HCT116 (cell line): ENCODE measurements at regions not wholly inside any gene's neighbourhood (a gene's known extent, or its start where the extent isn't known, plus 50 kb on each side); places are given as distances from the start of the nearest gene placed in this dataset.

Experiments used
- ATAC-seq: fragments of 200-7000 bp; cut with Tn5 transposase; 2 replicates; pipeline ENCODE4 v1.9.1; 2020; ENCODE audit warnings: mild to moderate bottlenecking, moderate library complexity
- BruUV-seq: library from RNA; stranded (reverse); fragments of 400-500 nt; replicated peaks from 2 replicates; lab custom pipeline; 2021; lab: Mats Ljungman, UMichigan
- CTCF ChIA-PET: fragments of 300-600 bp; sonication (Branson Sonifier 250); formaldehyde crosslinking; loops from one replicate; lab custom pipeline; 2021; ENCODE audit warnings: antibody characterized with exemption; lab: Charles Lee
- POLR2A ChIA-PET: fragments of 300-600, 350-600 bp; sonication (Branson Sonifier 250); formaldehyde crosslinking; loops from one replicate; lab custom pipeline; 2021; ENCODE audit warnings: antibody characterized with exemption; lab: Charles Lee
- RAD21 ChIA-PET, 2 experiments: fragments of 300-600 bp; sonication (Branson Sonifier 250); formaldehyde crosslinking; loops; one replicate each; lab custom pipeline; 2023; ENCODE audit warnings: low total read pairs in 2 of 2; ENCODE audit not compliant: uncharacterized antibody in 2 of 2, unreplicated experiment in 2 of 2, low non-redundant PET in 1 of 2; lab: Charles Lee
- DNase-seq: peaks from one replicate; pipeline ENCODE4 v3.0.0-alpha.2; 2010; ENCODE audit warnings: low read depth, low spot score
- H2AFZ ChIP-seq: fragments of 200-600 bp; shearing (Covaris generic), sonication (generic); 2 replicates; pipeline ENCODE4 v1.6.1; 2017; ENCODE audit warnings: low read depth, mixed run types, mixed read lengths, antibody characterized with exemption, low read length; ENCODE audit not compliant: poor library complexity, severe bottlenecking
- H3K27ac ChIP-seq: 2 replicates; pipeline ENCODE4 v1.5.1; 2012; ENCODE audit warnings: low read depth, low read length
- H3K27me3 ChIP-seq: fragments of 200-600 bp; sonication (generic); 2 replicates; pipeline ENCODE4 v1.6.1; 2016; ENCODE audit warnings: mixed run types, low read length, mixed read lengths; ENCODE audit not compliant: insufficient read depth
- H3K36me3 ChIP-seq, 2 experiments: fragments of 200-500 bp in 1 of 2; fragments of 200-600 bp in 1 of 2; sonication (Bioruptor generic) in 1 of 2; sonication (generic) in 1 of 2; 2 replicates each; pipeline versions ENCODE4 v1.5.1 to v1.6.1; 2014 to 2016; ENCODE audit warnings: low read length in 2 of 2, inconsistent platforms in 1 of 2, mixed read lengths in 1 of 2, mixed run types in 1 of 2; ENCODE audit not compliant: insufficient read depth in 2 of 2, control insufficient read depth in 1 of 2
- H3K4me1 ChIP-seq, 2 experiments: fragments of 200-600 bp in 1 of 2; sonication (generic) in 1 of 2; 2 replicates each; pipeline versions ENCODE4 v1.5.1 to v1.6.1; 2012 to 2017; ENCODE audit warnings: low read length in 2 of 2, inconsistent platforms in 1 of 2, mild to moderate bottlenecking in 1 of 2, mixed read lengths in 1 of 2, mixed run types in 1 of 2, moderate library complexity in 1 of 2; ENCODE audit not compliant: insufficient read depth in 2 of 2, control insufficient read depth in 1 of 2
- H3K4me2 ChIP-seq: fragments of 200-600 bp; sonication (generic); 2 replicates; pipeline ENCODE4 v1.6.1; 2017; ENCODE audit warnings: mixed run types, low read length, mixed read lengths
- H3K4me3 ChIP-seq, 2 experiments: fragments of 200-600 bp in 1 of 2; sonication (generic) in 1 of 2; replicated peaks in 1 of 2; 2 replicates each; pipeline ENCODE4 v1.5.1; 2011 to 2016; ENCODE audit warnings: low read length in 2 of 2, control low read depth in 1 of 2, low read depth in 1 of 2, mild to moderate bottlenecking in 1 of 2, mixed read lengths in 1 of 2, mixed run types in 1 of 2
- H3K79me2 ChIP-seq: fragments of 200-600 bp; sonication (generic); 2 replicates; pipeline ENCODE4 v1.6.1; 2017; ENCODE audit warnings: mild to moderate bottlenecking, mixed run types, low read length, moderate library complexity, mixed read lengths; ENCODE audit not compliant: insufficient read depth
- H3K9ac ChIP-seq: fragments of 200-600 bp; sonication (generic); 2 replicates; pipeline ENCODE4 v1.6.1; 2016; ENCODE audit warnings: low read length, mixed read lengths
- H3K9me2 ChIP-seq: fragments of 200-600 bp; sonication (generic), shearing (Covaris generic); 2 replicates; pipeline ENCODE4 v1.6.1; 2017; ENCODE audit warnings: mixed run types, mild to moderate bottlenecking, moderate library complexity; ENCODE audit not compliant: insufficient read depth
- H3K9me3 ChIP-seq, 2 experiments: fragments of 200-500 bp in 1 of 2; fragments of 200-600 bp in 1 of 2; sonication (Bioruptor generic) in 1 of 2; sonication (generic) in 1 of 2; 2 replicates each; pipeline ENCODE4 v1.6.1; 2014 to 2017; ENCODE audit warnings: low read length in 2 of 2, mixed read lengths in 2 of 2, inconsistent platforms in 1 of 2, low read depth in 1 of 2, mild to moderate bottlenecking in 1 of 2, mixed run types in 1 of 2, moderate library complexity in 1 of 2; ENCODE audit not compliant: control insufficient read depth in 1 of 2, insufficient read depth in 1 of 2
- H4K20me1 ChIP-seq: fragments of 200-600 bp; sonication (generic), shearing (Covaris generic); 2 replicates; pipeline ENCODE4 v1.6.1; 2017; ENCODE audit warnings: mixed run types, mild to moderate bottlenecking, moderate library complexity; ENCODE audit not compliant: insufficient read depth
- CBX3 ChIP-seq: IDR thresholded peaks from 2 replicates; pipeline ENCODE4 v1.6.1; 2012; ENCODE audit warnings: low read depth
- CEBPB ChIP-seq: IDR thresholded peaks from 2 replicates; pipeline ENCODE4 v1.6.1; 2012; ENCODE audit warnings: low read depth
- EGR1 ChIP-seq: IDR thresholded peaks from 2 replicates; pipeline ENCODE4 v1.6.1; 2012; ENCODE audit warnings: low read depth
- ELF1 ChIP-seq: IDR thresholded peaks from 2 replicates; pipeline ENCODE4 v1.6.1; 2012; ENCODE audit warnings: low read depth, borderline replicate concordance
- EZH2 ChIP-seq: fragments of 200-600 bp; sonication (generic); IDR thresholded peaks from 2 replicates; pipeline ENCODE4 v1.6.1; 2017; ENCODE audit warnings: antibody characterized with exemption, mixed run types
- EZH2phosphoT487 ChIP-seq: fragments of 200-600 bp; IDR thresholded peaks from 2 replicates; pipeline ENCODE4 v1.6.1; 2018; ENCODE audit warnings: antibody characterized with exemption, borderline replicate concordance
- FOSL1 ChIP-seq: IDR thresholded peaks from 2 replicates; pipeline ENCODE4 v1.6.1; 2012; ENCODE audit warnings: low read depth
- JUND ChIP-seq: IDR thresholded peaks from 2 replicates; pipeline ENCODE4 v1.6.1; 2012
- POLR2AphosphoS5 ChIP-seq: IDR thresholded peaks from 2 replicates; pipeline ENCODE4 v1.6.1; 2011; ENCODE audit warnings: mild to moderate bottlenecking, low read depth, low read length, moderate library complexity
- RAD21 ChIP-seq: IDR thresholded peaks from 2 replicates; pipeline ENCODE4 v1.6.1; 2012; ENCODE audit warnings: low read depth, mild to moderate bottlenecking
- SIN3A ChIP-seq: IDR thresholded peaks from 2 replicates; pipeline ENCODE4 v1.6.1; 2012; ENCODE audit warnings: low read depth
- SP1 ChIP-seq: IDR thresholded peaks from 2 replicates; pipeline ENCODE4 v1.6.1; 2012; ENCODE audit warnings: low read depth
- SRF ChIP-seq: IDR thresholded peaks from 2 replicates; pipeline ENCODE4 v1.6.1; 2012; ENCODE audit warnings: low read depth
- TCF7L2 ChIP-seq: IDR thresholded peaks from 2 replicates; pipeline ENCODE4 v1.7.0; 2011; ENCODE audit warnings: borderline replicate concordance, inconsistent platforms; ENCODE audit not compliant: insufficient read depth, insufficient read length; ENCODE audit errors: extremely low read depth
- YY1 ChIP-seq: IDR thresholded peaks from 2 replicates; pipeline ENCODE4 v1.6.1; 2011; ENCODE audit warnings: low read length, low read depth, moderate library complexity, mild to moderate bottlenecking; ENCODE audit not compliant: insufficient replicate concordance; ENCODE audit errors: extremely low read depth
- ZFX ChIP-seq: fragments of 450-650 bp; IDR thresholded peaks from 2 replicates; pipeline ENCODE4 v1.6.1; 2017
- ZNF274 ChIP-seq: fragments of 200-500 bp; sonication (Bioruptor generic); IDR thresholded peaks from 2 replicates; pipeline ENCODE4 v1.6.1; 2014; ENCODE audit warnings: mild to moderate bottlenecking, low read depth, low read length, inconsistent platforms
- intact Hi-C: fragments of 100-400 bp; cut with micrococcal nuclease; formaldehyde crosslinking; loops from 2 replicates; pipeline ENCODE4 v1.10.0; 2022
- TF ChIP-seq, protein P1 (sequence below): IDR thresholded peaks from 2 replicates; pipeline ENCODE4 v1.6.1; 2012
- TF ChIP-seq, protein P2 (sequence below): IDR thresholded peaks from 2 replicates; pipeline ENCODE4 v1.6.1; 2012
- TF ChIP-seq, protein P3 (sequence below), 3 experiments: fragments of 200-600 bp in 1 of 3; sonication (generic) in 1 of 3; IDR thresholded peaks in 2 of 3; conservative IDR thresholded peaks in 1 of 3; 2 replicates each; pipeline ENCODE4 v1.5.1; 2012 to 2017; ENCODE audit warnings: low read depth in 2 of 3, low read length in 2 of 3, antibody characterized with exemption in 1 of 3, borderline replicate concordance in 1 of 3, control low read depth in 1 of 3, mild to moderate bottlenecking in 1 of 3, mixed read lengths in 1 of 3, mixed run types in 1 of 3, moderate library complexity in 1 of 3; ENCODE audit not compliant: insufficient read depth in 1 of 3

DNA sequence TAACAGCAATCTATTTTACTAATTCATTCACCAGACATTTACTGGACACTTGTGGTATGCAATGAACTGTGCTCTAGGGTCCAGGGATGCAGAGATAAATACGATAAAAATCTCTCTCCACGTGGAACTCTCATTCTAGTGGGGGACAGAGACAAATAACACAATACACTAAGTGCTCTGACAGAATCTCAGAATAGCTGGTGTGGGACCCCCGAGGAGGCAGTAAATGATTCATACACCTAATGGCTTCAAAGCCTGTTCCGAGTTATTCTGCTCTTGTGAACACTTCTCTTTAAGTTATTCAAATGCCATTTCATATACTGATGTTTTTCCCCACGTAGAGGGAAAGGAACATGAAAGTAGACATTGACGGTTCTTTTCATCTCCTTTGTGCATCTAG, 302.0 kb upstream of the PDE4D start:
- H3K4me3 ChIP-seq = no peak overlapping the region
- no peaks in the 10 kb centered on the region for H3K79me2 ChIP-seq
- POLR2A ChIA-PET = no interaction called here
- no peaks in the 10 kb centered on the region for H3K9me2 ChIP-seq
- TF ChIP-seq SP1 (no peak), ELF1 (no peak), ZNF274 (no peak), POLR2AphosphoS5 (no peak)
- TF ChIP-seq, protein P1, sequence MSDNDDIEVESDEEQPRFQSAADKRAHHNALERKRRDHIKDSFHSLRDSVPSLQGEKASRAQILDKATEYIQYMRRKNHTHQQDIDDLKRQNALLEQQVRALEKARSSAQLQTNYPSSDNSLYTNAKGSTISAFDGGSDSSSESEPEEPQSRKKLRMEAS = no peak
- TF ChIP-seq, all 23 proteins: peak for 0
- Histone ChIP-seq H3K9me3 (no peaks in the 10 kb centered on the region), H4K20me1 (no peaks in the 10 kb centered on the region; the same call in 1 of the 2 replicates), H3K4me1 (no peaks in the 10 kb centered on the region; a peak in 1 of 4 replicates), H3K9ac (no peak overlapping the region), H2AFZ (no peak overlapping the region), H3K27me3 (no peaks in the 10 kb centered on the region), H3K27ac (no peak overlapping the region), H3K36me3 (no peaks in the 10 kb centered on the region), H3K4me2 (no peak overlapping the region)
- ATAC-seq = no peak
- intact Hi-C loops = no loop called here
- ChIA-PET CTCF (no interaction called here), RAD21 (no interaction called here)
- BruUV-seq = no TSS peak
- no peak for DNase-seq

DNA sequence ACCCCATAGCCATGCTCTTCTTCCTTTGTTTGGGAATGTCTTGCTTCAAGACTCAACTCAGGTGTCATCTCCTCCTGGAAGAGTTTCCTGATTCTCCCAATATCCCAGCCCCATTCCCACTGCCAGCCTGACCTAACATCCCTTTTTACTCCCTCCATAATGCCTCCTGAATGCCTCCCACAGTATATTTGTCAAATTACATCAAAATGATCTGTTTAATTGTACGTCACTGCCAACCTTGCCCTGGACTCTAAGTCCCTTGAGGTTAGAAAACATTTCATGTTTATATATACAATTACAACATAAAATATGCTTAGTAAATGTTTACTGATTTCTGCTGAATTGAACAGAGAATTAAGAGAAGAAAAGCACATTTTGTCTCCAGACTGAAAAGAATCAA, 301.6 kb upstream of the PDE4D start:
- intact Hi-C loops = no loop called here
- POLR2A ChIA-PET = no interaction called here
- no peak overlapping the region for H3K4me3 ChIP-seq
- no peaks in the 10 kb centered on the region for H3K9me2 ChIP-seq
- no peaks in the 10 kb centered on the region; a peak in 1 of 4 replicates for H3K4me1 ChIP-seq
- no peak for TF ChIP-seq ZFX
- TF ChIP-seq, protein P2, sequence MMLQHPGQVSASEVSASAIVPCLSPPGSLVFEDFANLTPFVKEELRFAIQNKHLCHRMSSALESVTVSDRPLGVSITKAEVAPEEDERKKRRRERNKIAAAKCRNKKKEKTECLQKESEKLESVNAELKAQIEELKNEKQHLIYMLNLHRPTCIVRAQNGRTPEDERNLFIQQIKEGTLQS = no peak
- no peak for TF ChIP-seq CEBPB
- TF ChIP-seq, protein P3, sequence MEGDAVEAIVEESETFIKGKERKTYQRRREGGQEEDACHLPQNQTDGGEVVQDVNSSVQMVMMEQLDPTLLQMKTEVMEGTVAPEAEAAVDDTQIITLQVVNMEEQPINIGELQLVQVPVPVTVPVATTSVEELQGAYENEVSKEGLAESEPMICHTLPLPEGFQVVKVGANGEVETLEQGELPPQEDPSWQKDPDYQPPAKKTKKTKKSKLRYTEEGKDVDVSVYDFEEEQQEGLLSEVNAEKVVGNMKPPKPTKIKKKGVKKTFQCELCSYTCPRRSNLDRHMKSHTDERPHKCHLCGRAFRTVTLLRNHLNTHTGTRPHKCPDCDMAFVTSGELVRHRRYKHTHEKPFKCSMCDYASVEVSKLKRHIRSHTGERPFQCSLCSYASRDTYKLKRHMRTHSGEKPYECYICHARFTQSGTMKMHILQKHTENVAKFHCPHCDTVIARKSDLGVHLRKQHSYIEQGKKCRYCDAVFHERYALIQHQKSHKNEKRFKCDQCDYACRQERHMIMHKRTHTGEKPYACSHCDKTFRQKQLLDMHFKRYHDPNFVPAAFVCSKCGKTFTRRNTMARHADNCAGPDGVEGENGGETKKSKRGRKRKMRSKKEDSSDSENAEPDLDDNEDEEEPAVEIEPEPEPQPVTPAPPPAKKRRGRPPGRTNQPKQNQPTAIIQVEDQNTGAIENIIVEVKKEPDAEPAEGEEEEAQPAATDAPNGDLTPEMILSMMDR (IDR thresholded peaks at IDR 0.05 in 2 of 3, conservative IDR thresholded peaks at IDR 0.05 in 1 of 3; ENCODE audit: borderline replicate concordance in 1 of 3, insufficient read depth in 1 of 3, low read depth in 2 of 3, low read length in 2 of 3) = no peak
- no peak for TF ChIP-seq JUND
- TF ChIP-seq RAD21 = no peak
- no peak for TF ChIP-seq FOSL1
- TF ChIP-seq, protein P1 = no peak
- TF ChIP-seq EZH2 = no peak
- no peak for TF ChIP-seq EZH2phosphoT487
- TF ChIP-seq SRF = no peak
- TF ChIP-seq CBX3 = no peak
- no peak for TF ChIP-seq EGR1
- TF ChIP-seq ELF1 = no peak
- TF ChIP-seq ZNF274 = no peak
- no peak for TF ChIP-seq TCF7L2
- no peak for TF ChIP-seq SIN3A
- TF ChIP-seq SP1 = no peak
- TF ChIP-seq YY1 = no peak
- CTCF ChIA-PET = no interaction called here
- no peaks in the 10 kb centered on the region for H3K9me3 ChIP-seq
- ATAC-seq (no peak), DNase-seq (no peak)
- H4K20me1 ChIP-seq = no peaks in the 10 kb centered on the region; the same call in 1 of the 2 replicates
- no peak overlapping the region for H3K4me2 ChIP-seq
- H3K27ac ChIP-seq = no peak overlapping the region
- no peaks in the 10 kb centered on the region for H3K27me3 ChIP-seq
- H3K36me3 ChIP-seq = no peaks in the 10 kb centered on the region
- no peaks in the 10 kb centered on the region for H3K79me2 ChIP-seq
- H3K9ac ChIP-seq = no peak overlapping the region
- RAD21 ChIA-PET = no interaction called here
- BruUV-seq = no TSS peak
- H2AFZ ChIP-seq = no peak overlapping the region
